ENCODE measurements at regions not wholly inside any gene's neighbourhood (a gene's known extent, or its start where the extent isn't known, plus 50 kb on each side); places are given as distances from the start of the nearest gene placed in this dataset.

GRCh38 chr1:30008372-30008997 lies 714.9 kb downstream of the MATN1 start:
- H2AFZ ChIP-seq (ENCODE audit: low read depth, low read length), result no peak overlapping the region
- Mint-ChIP-seq H3K4me1 (ENCODE audit: low read depth, unreplicated experiment) (peaks cover 9% of the 10 kb centered on the region), H3K36me3 (ENCODE audit: low read depth, unreplicated experiment) (no peaks in the 10 kb centered on the region), H3K9me3 (ENCODE audit: unreplicated experiment) (peaks cover 2% of the 10 kb centered on the region), H3K27me3 (ENCODE audit: low read depth, unreplicated experiment) (peaks cover 11% of the 10 kb centered on the region), H3K27ac (ENCODE audit: unreplicated experiment) (no peak overlapping the region), H3K4me3 (ENCODE audit: unreplicated experiment) (no peak overlapping the region)
- TF ChIP-seq EZH2 (IDR thresholded peaks at IDR 0.05; ENCODE audit: insufficient read depth, low read length) (no peak), CTCF (IDR thresholded peaks at IDR 0.05; ENCODE audit: insufficient read depth, low read depth, low read length) (no peak)
- DNase-seq (ENCODE audit: low read depth) (no peak), FAIRE-seq (no peak)
- H3K27me3 ChIP-seq (ENCODE audit: insufficient read depth, low read length), result peaks cover 5% of the 10 kb centered on the region
- H3K36me3 ChIP-seq (ENCODE audit: insufficient read depth, low read length), result no peaks in the 10 kb centered on the region
- no peak overlapping the region for H3K9ac ChIP-seq (ENCODE audit: low read length)
- no peak overlapping the region for H3K4me2 ChIP-seq (ENCODE audit: low read length)
- no peak overlapping the region for H3K4me3 ChIP-seq (ENCODE audit: insufficient read depth, low read depth, low read length)
- no peak overlapping the region for H3K27ac ChIP-seq (ENCODE audit: low read depth, low read length)
- H4K20me1 ChIP-seq (ENCODE audit: insufficient read depth, low read length), result no peaks in the 10 kb centered on the region
- H3K9me3 ChIP-seq (ENCODE audit: insufficient read depth, low read depth, low read length), result no peaks in the 10 kb centered on the region
- H3K79me2 ChIP-seq (ENCODE audit: insufficient read depth, low read length), result no peaks in the 10 kb centered on the region
- H3K4me1 ChIP-seq (ENCODE audit: insufficient read depth, low read length), result no peaks in the 10 kb centered on the region

- Mint-ChIP-seq H3K27me3 (ENCODE audit: low read depth, unreplicated experiment) (peaks cover 11% of the 10 kb centered on the region), H3K36me3 (ENCODE audit: low read depth, unreplicated experiment) (no peaks in the 10 kb centered on the region), H3K27ac (ENCODE audit: unreplicated experiment) (no peak overlapping the region), H3K9me3 (ENCODE audit: unreplicated experiment) (peaks cover 6% of the 10 kb centered on the region), H3K4me3 (ENCODE audit: unreplicated experiment) (no peak overlapping the region), H3K4me1 (ENCODE audit: low read depth, unreplicated experiment) (peaks cover 9% of the 10 kb centered on the region)
- H3K27ac ChIP-seq (ENCODE audit: low read depth, low read length), result no peak overlapping the region
- H2AFZ ChIP-seq (ENCODE audit: low read depth, low read length), result no peak overlapping the region
- H3K9me3 ChIP-seq (ENCODE audit: insufficient read depth, low read depth, low read length), result no peaks in the 10 kb centered on the region
- no peak overlapping the region for H3K9ac ChIP-seq (ENCODE audit: low read length)
- H3K27me3 ChIP-seq (ENCODE audit: insufficient read depth, low read length), result peaks cover 5% of the 10 kb centered on the region
- no peaks in the 10 kb centered on the region for H4K20me1 ChIP-seq (ENCODE audit: insufficient read depth, low read length)
- FAIRE-seq (no peak), DNase-seq (ENCODE audit: low read depth) (no peak)
- no peaks in the 10 kb centered on the region for H3K36me3 ChIP-seq (ENCODE audit: insufficient read depth, low read length)
- no peaks in the 10 kb centered on the region for H3K79me2 ChIP-seq (ENCODE audit: insufficient read depth, low read length)
- no peaks in the 10 kb centered on the region for H3K4me1 ChIP-seq (ENCODE audit: insufficient read depth, low read length)
- H3K4me2 ChIP-seq (ENCODE audit: low read length), result no peak overlapping the region
- no peak overlapping the region for H3K4me3 ChIP-seq (ENCODE audit: insufficient read depth, low read depth, low read length)
- TF ChIP-seq CTCF (IDR thresholded peaks at IDR 0.05; ENCODE audit: insufficient read depth, low read depth, low read length) (no peak), EZH2 (IDR thresholded peaks at IDR 0.05; ENCODE audit: insufficient read depth, low read length) (no peak)
Observed at GRCh38 chr1:30005972-30006619, 717.3 kb downstream of the MATN1 start.

GRCh38 chr1:30001732-30002039 lies 721.7 kb downstream of the MATN1 start:
- Mint-ChIP-seq H3K27ac (ENCODE audit: unreplicated experiment) (no peak overlapping the region), H3K4me1 (ENCODE audit: low read depth, unreplicated experiment) (no peaks in the 10 kb centered on the region), H3K4me3 (ENCODE audit: unreplicated experiment) (no peak overlapping the region), H3K27me3 (ENCODE audit: low read depth, unreplicated experiment) (peaks cover 17% of the 10 kb centered on the region), H3K36me3 (ENCODE audit: low read depth, unreplicated experiment) (no peaks in the 10 kb centered on the region), H3K9me3 (ENCODE audit: unreplicated experiment) (peaks cover 6% of the 10 kb centered on the region)
- Histone ChIP-seq H3K4me2 (ENCODE audit: low read length) (no peak overlapping the region), H3K4me3 (ENCODE audit: insufficient read depth, low read depth, low read length) (no peak overlapping the region), H2AFZ (ENCODE audit: low read depth, low read length) (no peak overlapping the region), H3K36me3 (ENCODE audit: insufficient read depth, low read length) (no peaks in the 10 kb centered on the region), H3K27me3 (ENCODE audit: insufficient read depth, low read length) (peaks cover 5% of the 10 kb centered on the region), H3K27ac (ENCODE audit: low read depth, low read length) (no peak overlapping the region), H3K4me1 (ENCODE audit: insufficient read depth, low read length) (no peaks in the 10 kb centered on the region), H4K20me1 (ENCODE audit: insufficient read depth, low read length) (no peaks in the 10 kb centered on the region), H3K9ac (ENCODE audit: low read length) (no peak overlapping the region), H3K9me3 (ENCODE audit: insufficient read depth, low read depth, low read length) (no peaks in the 10 kb centered on the region), H3K79me2 (ENCODE audit: insufficient read depth, low read length) (no peaks in the 10 kb centered on the region)
- DNase-seq (ENCODE audit: low read depth) (no peak), FAIRE-seq (no peak)
- no peak for TF ChIP-seq CTCF (IDR thresholded peaks at IDR 0.05; ENCODE audit: insufficient read depth, low read depth, low read length)
- TF ChIP-seq EZH2 (IDR thresholded peaks at IDR 0.05; ENCODE audit: insufficient read depth, low read length), result no peak
